Esophagus squamous epithelium (tissue), 4 donors: ENCODE measurements at regions not wholly inside any gene's neighbourhood (a gene's known extent, or its start where the extent isn't known, plus 50 kb on each side); places are given as distances from the start of the nearest gene placed in this dataset.
"Not testable (repeated sequence)": the region's sequence is repeated elsewhere in the genome, so short reads cannot be mapped to it uniquely, and the experiment has no call there.

Source experiments
- CTCF ChIP-seq, 6 experiments: fragments of 450-650 bp in 4 of 6; fragments of 200-600 bp in 2 of 6; sonication (generic) in 2 of 6; IDR thresholded peaks; one replicate each; pipeline ENCODE4 v1.5.1; 2016 to 2019; ENCODE audit warnings: antibody characterized with exemption in 6 of 6, mild to moderate bottlenecking in 4 of 6, moderate library complexity in 4 of 6
- POLR2A ChIP-seq, 4 donors: fragments of 450-650 bp; IDR thresholded peaks; one replicate each; pipeline ENCODE4 v1.6.1; 2017; ENCODE audit warnings: antibody characterized with exemption in 4 of 4, mild to moderate bottlenecking in 4 of 4, moderate library complexity in 3 of 4

- TF ChIP-seq CTCF, POLR2A (IDR thresholded peaks at IDR 0.05): not testable (repeated sequence)
Measured at GRCh38 chrX:40815045-40815444, 79.7 kb upstream of the MED14 start.
